Middle frontal gyrus (tissue), 1 donor: ENCODE measurements at regions not wholly inside any gene's neighbourhood (a gene's known extent, or its start where the extent isn't known, plus 50 kb on each side); places are given as distances from the start of the nearest gene placed in this dataset.

Source experiments
- DNase-seq: peaks from one replicate; pipeline ENCODE4 v3.0.0-alpha.2; 2015; ENCODE audit warnings: low spot score; ENCODE audit errors: extremely low spot score

GRCh38 chr1:55725378-55725777, 510.2 kb upstream of the USP24 start:
- DNase-seq = no peak

GRCh38 chr1:55724551-55725325, 509.6 kb upstream of the USP24 start:
- DNase-seq = no peak

DNA sequence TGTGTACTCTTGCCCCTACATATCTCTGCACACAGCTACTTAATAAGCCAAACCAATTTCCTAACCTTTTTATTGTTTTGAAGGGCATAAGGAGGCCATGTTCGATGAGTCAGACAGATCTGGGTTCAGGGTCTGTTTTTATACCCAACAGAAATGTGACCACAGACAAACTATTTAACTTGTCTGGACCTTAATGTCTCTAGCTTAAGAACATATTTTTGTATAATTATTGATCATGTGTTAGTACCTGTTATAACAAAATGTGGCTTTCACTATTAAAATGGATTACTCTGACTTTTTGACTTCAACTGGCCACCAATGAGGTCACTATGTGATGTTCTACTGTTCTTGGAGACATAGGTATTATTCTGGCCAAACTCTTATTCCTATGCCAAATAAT, 507.8 kb upstream of the USP24 start:
- no peak for DNase-seq

DNA sequence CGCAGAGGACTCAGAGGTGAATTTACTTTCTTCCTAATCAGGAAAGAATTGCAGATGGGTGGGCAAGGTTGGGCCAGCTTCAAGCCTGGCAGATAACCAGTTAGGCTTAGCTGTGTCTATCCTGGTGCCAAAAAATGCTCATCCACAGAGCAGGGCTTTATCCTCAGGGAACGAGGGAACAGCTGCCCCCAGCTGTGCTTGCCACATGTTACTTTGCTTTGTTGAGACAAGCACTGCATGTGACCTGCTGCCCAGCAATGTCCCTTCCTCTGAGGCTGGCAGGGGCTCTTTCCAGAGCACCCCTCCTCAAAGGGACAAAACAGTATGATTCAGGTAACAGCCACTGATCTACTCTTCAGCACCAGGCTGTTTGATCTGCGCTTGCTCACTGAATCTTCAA, 505.1 kb upstream of the USP24 start:
- no peak for DNase-seq

DNA sequence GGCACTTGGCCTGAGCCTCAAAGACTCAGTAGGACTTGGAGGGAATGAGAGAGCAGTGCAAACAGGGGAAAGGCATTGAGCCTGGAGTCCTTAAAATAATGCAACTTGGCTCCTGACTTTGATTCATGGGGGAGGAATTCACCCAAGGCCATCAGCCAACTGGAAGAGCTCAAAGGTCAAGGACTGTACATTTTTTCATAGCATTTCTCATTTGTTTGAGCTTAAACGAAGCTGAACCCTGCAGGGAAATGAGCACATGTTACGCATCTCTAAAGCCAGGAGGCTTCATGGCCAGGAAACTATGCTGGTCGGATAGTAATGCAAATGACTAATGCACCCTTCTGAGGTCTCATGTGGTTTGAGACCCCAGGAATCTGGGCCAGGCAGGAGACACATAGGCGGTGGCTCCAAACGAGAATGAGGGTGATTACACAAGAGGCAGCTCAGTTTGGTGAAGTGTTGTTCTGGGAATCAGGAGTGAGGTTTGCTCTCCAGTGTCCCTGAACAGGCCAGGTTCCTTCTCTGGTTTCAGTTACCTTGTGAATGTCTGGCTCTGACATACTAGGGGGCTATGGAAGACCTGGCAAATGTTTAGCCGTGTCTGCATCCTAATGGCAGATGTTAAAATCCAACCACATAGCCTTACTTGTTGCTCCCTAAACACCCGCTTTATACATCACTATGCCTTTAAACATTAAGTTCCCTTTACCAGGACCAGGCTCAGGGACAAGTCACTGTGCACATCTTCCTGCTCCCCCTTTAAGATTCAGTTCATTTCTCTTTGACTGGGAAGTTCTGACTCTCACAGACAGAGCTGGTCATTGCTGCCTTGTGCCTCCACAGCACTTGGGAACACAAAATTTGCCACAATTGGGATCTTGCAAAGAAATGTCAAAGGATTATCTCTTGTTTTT, 503.9 kb upstream of the USP24 start:
- no peak for DNase-seq

GRCh38 chr1:55717111-55717510, 501.9 kb upstream of the USP24 start:
- no peak for DNase-seq

GRCh38 chr1:55716610-55717009, 501.4 kb upstream of the USP24 start:
- DNase-seq = no peak

DNA sequence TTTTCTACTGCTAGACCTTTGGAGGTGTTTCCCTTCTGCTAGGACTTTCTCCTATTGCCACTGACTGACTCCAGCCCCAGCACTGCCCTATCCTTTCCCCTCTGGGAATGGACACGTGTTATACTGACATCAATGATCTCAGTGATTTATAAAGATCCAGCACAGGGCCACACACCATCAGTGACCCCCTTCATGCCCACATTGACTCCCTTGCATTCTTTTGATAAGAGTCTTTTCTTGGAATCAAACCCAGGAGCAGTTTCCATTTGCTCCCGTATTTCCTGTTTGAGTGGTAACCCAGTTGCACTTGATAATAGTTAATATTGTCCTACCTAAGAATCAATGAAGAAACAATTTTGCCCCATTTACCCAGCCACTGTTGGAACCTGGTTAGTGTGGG, 501.0 kb upstream of the USP24 start:
- DNase-seq = no peak

DNA sequence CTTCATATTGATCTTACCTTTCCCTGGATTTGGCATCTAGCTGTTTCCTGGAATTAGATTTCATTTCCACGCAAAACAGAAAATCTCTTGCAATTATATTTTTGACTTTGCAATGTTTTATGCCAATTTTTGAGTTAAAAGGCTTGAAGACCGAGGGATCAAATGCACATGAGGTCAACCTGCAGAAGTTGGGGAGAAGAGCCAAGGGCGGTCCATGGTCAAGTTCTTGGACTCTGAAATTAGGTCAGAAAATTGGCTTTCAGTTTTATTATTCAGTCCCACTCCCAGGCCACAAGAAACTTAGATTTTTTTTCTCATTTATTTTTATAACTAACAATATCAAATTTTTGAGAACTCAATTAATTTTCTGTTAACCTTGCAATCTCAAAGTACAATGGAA, 499.1 kb upstream of the USP24 start:
- no peak for DNase-seq

DNA sequence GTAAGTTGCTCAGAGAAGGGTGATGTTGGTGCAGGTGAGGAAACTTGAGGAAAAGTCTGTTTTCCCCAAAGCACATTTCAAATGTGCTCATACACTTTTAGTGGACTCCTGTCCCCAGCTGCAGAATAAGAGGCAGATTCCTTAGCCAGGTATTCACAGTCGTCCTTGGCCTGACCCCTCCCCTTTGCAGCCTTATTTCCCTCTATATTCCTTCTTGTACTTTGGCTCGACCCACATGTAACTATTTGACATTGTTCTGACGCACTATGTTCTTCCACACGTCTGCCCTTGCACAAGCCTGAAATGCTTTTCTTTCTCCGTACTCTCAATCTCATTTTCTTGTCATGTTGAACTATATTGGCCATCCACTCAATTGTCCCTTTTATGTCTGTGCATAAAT, 498.4 kb upstream of the USP24 start:
- DNase-seq = no peak

GRCh38 chr1:55712148-55712547, 497.0 kb upstream of the USP24 start:
- no peak for DNase-seq

DNA sequence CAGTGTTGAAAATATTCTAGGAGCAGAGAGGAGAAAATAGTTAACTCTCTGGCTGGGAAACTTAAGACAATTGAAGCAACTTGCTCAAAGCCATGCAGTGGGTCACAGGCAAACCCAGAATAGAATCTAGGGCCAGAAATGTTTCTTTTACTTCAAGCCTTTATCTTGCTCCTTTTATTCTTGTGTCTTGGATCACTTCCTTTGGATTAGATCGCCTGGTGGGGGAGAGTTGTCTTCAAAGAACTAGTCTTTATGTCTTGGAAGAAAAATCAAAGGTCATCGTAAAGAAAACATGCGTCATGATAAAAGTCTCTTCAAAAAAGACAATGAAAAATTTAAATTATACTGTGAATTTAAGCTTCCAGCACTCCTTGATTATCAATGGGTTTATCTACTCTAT, 493.6 kb upstream of the USP24 start:
- DNase-seq = no peak

DNA sequence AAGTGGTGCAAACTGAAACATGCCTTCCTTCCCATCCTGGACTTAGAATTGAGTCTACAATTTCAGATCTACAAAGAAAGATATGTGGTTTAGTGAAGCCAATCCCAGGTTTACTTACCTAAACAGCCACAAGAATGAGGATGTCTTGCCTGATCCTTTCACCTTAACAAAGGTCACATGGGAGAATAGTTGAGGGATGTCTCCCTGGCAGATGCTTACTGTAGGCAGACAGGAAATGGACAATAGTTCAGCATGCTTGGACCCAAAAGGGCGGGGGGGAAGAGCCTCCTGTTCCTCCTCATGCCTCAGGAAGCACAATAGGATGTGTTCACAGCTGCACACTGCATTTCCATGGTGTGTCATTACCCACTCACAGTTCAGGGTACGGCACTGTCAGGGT, 492.7 kb upstream of the USP24 start:
- no peak for DNase-seq

DNA sequence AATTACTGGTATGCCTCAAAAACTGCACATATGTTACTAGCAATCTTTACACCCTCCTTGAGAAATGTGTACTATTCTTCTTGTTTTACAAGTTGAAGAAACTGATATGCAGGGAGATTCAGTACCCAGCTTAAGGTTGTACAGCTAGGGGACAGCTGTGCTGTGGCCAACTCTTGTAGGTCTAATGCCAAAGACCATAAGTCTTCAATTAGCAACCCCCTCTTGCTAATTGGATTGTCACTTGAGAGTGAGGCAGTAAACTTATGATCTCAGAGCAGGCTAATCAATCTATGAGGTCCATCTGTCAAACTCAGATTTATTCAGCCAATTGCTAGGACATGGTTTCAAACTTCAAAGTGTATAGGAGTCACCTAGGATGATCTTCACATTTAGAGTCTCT, 492.0 kb upstream of the USP24 start:
- no peak for DNase-seq

GRCh38 chr1:55706397-55706796, 491.2 kb upstream of the USP24 start:
- no peak for DNase-seq

DNA sequence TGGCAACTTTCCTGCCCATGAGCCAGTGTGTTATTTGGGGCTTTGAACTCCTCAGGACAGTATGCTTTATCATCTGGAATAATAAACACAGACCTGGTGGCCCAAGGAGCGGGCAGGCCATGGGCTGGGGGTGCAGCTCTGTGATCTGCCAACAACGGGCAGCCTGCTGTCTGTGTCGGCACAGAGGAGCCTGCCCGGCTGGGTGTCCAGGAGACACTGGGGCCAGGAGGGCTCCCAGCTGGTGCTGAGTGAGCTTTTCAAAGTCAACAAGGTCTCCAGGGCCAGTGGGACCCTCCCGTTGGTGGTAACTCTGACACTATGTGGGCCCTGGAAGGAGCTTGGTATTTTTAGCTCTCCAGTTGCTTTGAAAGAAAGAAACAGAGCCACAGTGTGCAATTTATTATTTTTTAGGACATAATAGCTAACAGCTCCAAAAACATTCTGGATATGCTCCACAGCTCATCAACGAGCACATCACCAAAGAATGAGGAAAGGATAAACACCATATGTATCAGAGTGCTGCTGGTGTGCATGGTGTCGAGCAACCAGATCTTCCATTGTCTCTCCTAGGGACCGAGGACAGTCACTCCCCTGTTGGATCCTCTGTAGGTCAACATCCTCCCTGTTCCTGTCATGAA, 488.7 kb upstream of the USP24 start:
- no peak for DNase-seq

GRCh38 chr1:55702064-55702463, 486.9 kb upstream of the USP24 start:
- DNase-seq = no peak

DNA sequence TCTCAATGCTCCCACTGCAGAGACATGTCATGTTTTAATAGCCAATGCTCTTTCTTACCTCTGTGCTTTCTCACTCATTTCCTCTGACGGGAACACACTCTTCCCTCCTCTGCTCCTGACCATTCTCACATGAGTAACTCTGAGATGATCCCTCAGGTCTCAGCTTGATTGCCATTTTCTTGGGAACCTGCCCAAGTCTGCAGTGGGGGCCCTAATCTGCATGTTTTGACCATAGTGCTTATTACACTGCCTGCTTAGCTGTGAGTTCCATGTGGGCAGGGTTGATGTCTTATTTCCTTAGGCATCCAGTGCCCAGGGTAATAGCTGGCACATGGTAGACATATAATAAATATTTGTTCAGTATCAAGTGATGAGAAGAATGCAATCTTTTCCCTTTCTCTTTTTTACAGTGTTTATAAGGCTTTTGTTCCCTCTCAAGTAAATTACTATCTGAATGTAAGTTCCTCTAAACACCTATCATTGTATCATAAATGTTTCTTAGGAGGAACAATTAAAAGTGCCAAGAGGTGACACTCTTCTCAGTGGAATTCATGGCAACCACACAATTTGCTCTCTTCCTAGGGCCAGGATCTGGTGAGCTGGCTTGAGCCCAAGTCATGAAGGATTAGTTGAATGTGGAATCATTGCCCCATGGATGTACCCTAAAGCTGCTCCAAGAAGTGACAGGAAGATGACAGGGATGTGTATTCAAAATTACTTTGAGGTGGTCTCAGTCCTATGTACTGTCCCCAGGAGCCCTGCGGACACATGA, 485.4 kb upstream of the USP24 start:
- DNase-seq = no peak

DNA sequence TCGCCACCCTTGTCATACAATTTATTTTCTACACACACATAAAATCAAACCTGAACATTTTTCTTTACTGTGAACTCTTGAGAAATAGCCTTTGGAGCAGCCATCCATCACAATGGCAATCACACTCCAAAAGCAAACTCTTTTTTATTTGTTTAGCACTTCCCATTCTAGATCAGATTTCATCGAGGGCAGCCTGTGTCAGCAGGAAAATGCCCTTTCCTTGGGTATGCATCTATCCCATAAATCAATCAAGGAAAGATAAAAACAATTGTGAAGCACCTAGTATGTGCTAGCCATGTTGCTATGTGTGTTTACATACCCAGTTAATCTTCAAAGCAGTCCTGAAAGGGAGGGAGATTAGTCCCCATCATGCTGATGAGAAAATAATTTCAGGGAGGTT, 484.1 kb upstream of the USP24 start:
- no peak for DNase-seq

- DNase-seq = no peak
Measured at GRCh38 chr1:55697997-55698535, 482.9 kb upstream of the USP24 start.

DNA sequence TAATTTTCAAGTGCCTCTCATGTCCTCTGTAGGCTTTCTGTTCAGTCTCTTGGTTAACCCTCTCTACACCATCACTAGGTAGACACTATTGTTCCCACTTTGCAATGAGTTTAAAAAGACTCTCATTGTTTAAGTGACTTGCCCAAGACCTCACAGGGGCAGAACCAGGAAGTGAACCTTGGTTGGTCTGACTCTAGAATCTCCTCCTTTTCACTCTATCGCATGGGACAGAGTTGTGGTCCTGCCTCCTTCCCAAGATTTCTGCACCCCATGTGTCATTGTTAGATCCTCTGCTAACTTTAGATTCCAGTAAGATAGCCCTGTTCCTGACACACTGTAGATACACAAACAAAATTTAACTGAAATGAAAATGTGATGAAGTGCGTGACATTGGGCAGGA, 481.7 kb upstream of the USP24 start:
- DNase-seq = no peak
